ENCODE measurements at regions not wholly inside any gene's neighbourhood (a gene's known extent, or its start where the extent isn't known, plus 50 kb on each side); places are given as distances from the start of the nearest gene placed in this dataset.

DNA sequence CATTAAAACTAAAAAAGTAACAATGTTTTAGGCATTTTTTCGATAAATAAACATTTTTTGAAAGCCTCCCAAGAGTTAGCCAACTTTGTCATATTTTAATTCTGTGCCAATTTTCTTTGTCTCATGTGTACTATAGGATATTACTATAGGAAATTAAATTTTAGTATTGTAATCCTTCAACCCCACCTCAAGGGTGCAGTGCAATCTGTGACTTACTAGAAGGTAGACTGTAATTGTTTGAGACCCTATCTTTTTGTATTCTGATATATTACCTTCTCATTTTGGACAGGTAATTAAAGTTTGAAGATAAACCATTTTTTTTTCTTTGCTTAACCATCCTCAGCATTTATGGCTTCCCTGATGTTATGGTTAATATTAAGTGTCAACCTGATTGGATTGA, 457.8 kb downstream of the PCDH20 start:
- DNase-seq (ENCODE audit: low read depth): no peak
- no peak overlapping the region for H3K4me3 ChIP-seq (ENCODE audit: low read depth, low read length)
- no peak for TF ChIP-seq CTCF (IDR thresholded peaks at IDR 0.05; ENCODE audit: low read depth, low read length, missing control alignments)

- no peak overlapping the region for H3K4me3 ChIP-seq (ENCODE audit: low read depth, low read length)
- DNase-seq (ENCODE audit: low read depth): no peak
- no peak for TF ChIP-seq CTCF (IDR thresholded peaks at IDR 0.05; ENCODE audit: low read depth, low read length, missing control alignments)
Measured at GRCh38 chr13:60945396-60945795, 470.3 kb downstream of the PCDH20 start.

DNA sequence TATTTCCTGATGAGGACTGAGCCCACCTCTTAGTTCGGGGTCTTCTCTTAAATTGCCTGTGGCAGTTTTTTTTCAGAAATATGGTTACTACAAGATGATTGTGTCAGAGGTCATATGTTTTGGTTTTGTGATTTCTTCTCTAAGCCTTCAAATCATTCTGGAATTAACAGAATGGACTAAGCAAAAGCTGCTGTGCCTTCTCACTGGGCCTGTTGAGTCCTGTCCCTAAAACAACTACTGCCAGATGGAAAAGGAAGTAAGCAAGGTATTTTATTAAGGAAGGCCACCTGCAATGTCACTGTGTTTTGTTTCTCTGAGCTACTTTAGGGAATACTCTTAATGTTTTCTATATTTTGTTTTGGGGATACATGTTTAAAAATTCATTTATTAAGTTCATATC, 470.8 kb downstream of the PCDH20 start:
- DNase-seq (ENCODE audit: low read depth): no peak
- H3K4me3 ChIP-seq (ENCODE audit: low read depth, low read length): no peak overlapping the region
- TF ChIP-seq CTCF (IDR thresholded peaks at IDR 0.05; ENCODE audit: low read depth, low read length, missing control alignments): no peak

DNA sequence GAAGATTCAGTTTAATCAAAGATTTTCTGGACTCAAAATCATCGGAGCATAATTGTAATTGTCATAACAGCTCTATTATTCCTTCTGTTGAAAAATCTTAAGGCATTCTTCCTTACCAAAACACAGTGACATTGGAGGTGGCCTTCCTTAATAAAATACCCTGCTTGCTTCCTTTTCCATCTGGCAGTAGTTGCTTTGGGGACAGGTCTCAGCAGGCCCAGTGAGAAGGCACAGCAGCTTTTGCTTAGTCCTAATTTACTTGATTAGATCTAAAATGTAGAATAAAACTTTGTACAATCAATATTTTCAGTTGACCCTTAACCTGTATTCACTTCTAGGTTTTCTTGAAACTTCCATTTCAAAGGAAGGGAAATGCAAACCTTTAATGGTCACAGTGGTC, 471.6 kb downstream of the PCDH20 start:
- H3K4me3 ChIP-seq (ENCODE audit: low read depth, low read length): no peak overlapping the region
- DNase-seq (ENCODE audit: low read depth): no peak
- TF ChIP-seq CTCF (IDR thresholded peaks at IDR 0.05; ENCODE audit: low read depth, low read length, missing control alignments): no peak

GRCh38 chr13:60936281-60936680, 479.4 kb downstream of the PCDH20 start:
- no peak for DNase-seq (ENCODE audit: low read depth)
- TF ChIP-seq CTCF (IDR thresholded peaks at IDR 0.05; ENCODE audit: low read depth, low read length, missing control alignments): no peak
- H3K4me3 ChIP-seq (ENCODE audit: low read depth, low read length): no peak overlapping the region

DNA sequence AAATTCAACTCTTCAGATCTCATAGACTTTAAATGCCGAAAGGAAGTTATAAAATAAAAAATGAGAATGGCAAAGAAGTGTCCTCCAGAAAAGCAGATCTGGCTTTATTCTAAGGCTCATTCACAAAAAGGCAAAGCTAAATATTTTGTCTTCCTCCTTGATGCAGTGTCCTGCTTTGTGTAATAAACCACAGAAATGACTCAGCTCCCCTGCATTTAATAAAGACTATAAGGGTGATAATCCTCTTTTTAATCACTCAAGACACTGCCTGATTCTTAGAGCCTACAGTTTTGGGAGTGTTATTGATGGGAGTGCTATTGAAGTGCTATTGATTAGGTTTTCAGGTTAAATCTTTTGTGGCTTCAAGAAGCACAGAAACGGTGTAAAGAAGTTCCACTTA, 482.0 kb downstream of the PCDH20 start:
- DNase-seq (ENCODE audit: low read depth): no peak
- no peak for TF ChIP-seq CTCF (IDR thresholded peaks at IDR 0.05; ENCODE audit: low read depth, low read length, missing control alignments)
- no peak overlapping the region for H3K4me3 ChIP-seq (ENCODE audit: low read depth, low read length)

DNA sequence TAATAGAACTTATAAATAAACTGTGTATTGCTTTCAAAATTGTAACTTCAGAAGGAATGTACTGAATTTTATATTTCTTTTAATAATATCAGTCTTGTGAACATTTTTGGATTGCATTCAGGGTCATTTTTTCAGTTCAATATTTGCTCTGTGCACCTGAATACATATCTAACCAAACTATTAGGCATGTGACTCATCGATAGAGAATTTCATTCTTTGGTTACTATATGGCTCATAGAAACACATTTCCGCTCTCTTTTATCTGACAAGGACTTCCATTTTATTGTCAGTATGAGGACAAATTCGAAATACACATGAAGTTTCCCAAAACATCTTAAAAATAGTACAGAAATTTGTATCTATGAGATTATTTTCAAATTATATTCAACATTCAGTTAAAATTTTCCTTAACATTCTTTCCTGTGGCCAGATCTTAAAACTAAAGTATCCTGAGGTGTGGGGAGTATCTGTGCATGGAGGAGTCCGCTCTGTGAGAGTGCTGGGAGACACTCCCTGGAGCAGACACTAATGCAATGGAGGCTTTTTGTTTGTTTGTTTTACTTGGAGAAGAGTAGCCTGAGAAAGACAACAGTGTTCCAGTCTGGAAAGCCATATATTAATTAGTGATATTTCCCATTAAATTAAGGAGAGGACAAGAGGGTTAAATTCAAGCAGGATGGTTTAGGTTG, 483.6 kb downstream of the PCDH20 start:
- TF ChIP-seq CTCF (IDR thresholded peaks at IDR 0.05; ENCODE audit: low read depth, low read length, missing control alignments): no peak
- H3K4me3 ChIP-seq (ENCODE audit: low read depth, low read length): no peak overlapping the region
- no peak for DNase-seq (ENCODE audit: low read depth)
